ENCODE measurements at regions not wholly inside any gene's neighbourhood (a gene's known extent, or its start where the extent isn't known, plus 50 kb on each side); places are given as distances from the start of the nearest gene placed in this dataset.

GRCh38 chr4:122555216-122555615, 65.7 kb downstream of the IL21 start:
- no peak for DNase-seq (ENCODE audit: low spot score)
- in situ Hi-C loops (cut with MboI; ENCODE audit: low pct_unique_long_range_greater_than_20kb, low sequenced_read_pairs, unreplicated experiment) = no loop called here
- TF ChIP-seq CTCF (IDR thresholded peaks at IDR 0.05; ENCODE audit: extremely low read depth, insufficient read depth, missing control alignments) = no peak

GRCh38 chr4:122553432-122553831, 67.4 kb downstream of the IL21 start:
- TF ChIP-seq CTCF (IDR thresholded peaks at IDR 0.05; ENCODE audit: extremely low read depth, insufficient read depth, missing control alignments) = no peak
- in situ Hi-C loops (cut with MboI; ENCODE audit: low pct_unique_long_range_greater_than_20kb, low sequenced_read_pairs, unreplicated experiment) = no loop called here
- no peak for DNase-seq (ENCODE audit: low spot score)

GRCh38 chr4:122552898-122553297, 68.0 kb downstream of the IL21 start:
- no peak for TF ChIP-seq CTCF (IDR thresholded peaks at IDR 0.05; ENCODE audit: extremely low read depth, insufficient read depth, missing control alignments)
- in situ Hi-C loops (cut with MboI; ENCODE audit: low pct_unique_long_range_greater_than_20kb, low sequenced_read_pairs, unreplicated experiment) = no loop called here
- no peak for DNase-seq (ENCODE audit: low spot score)

- in situ Hi-C loops (cut with MboI; ENCODE audit: low pct_unique_long_range_greater_than_20kb, low sequenced_read_pairs, unreplicated experiment) = no loop called here
- DNase-seq (ENCODE audit: low spot score) = no peak
- no peak for TF ChIP-seq CTCF (IDR thresholded peaks at IDR 0.05; ENCODE audit: extremely low read depth, insufficient read depth, missing control alignments)
Measured at GRCh38 chr4:122548886-122549630, 71.8 kb downstream of the IL21 start.

GRCh38 chr4:122548452-122548851, 72.4 kb downstream of the IL21 start:
- DNase-seq (ENCODE audit: low spot score) = no peak
- TF ChIP-seq CTCF (IDR thresholded peaks at IDR 0.05; ENCODE audit: extremely low read depth, insufficient read depth, missing control alignments) = no peak
- in situ Hi-C loops (cut with MboI; ENCODE audit: low pct_unique_long_range_greater_than_20kb, low sequenced_read_pairs, unreplicated experiment) = no loop called here

GRCh38 chr4:122542411-122543236, 78.2 kb downstream of the IL21 start:
- no peak for TF ChIP-seq CTCF (IDR thresholded peaks at IDR 0.05; ENCODE audit: extremely low read depth, insufficient read depth, missing control alignments)
- DNase-seq (ENCODE audit: low spot score) = peak; percentile 39
- in situ Hi-C loops (cut with MboI; ENCODE audit: low pct_unique_long_range_greater_than_20kb, low sequenced_read_pairs, unreplicated experiment) = no loop called here
